HCT116 (cell line): ENCODE measurements at regions not wholly inside any gene's neighbourhood (a gene's known extent, or its start where the extent isn't known, plus 50 kb on each side); places are given as distances from the start of the nearest gene placed in this dataset.

ENCODE experiments used
- ATAC-seq: fragments of 200-7000 bp; cut with Tn5 transposase; 2 replicates; pipeline ENCODE4 v1.9.1; 2020; ENCODE audit warnings: mild to moderate bottlenecking, moderate library complexity
- BruUV-seq: library from RNA; stranded (reverse); fragments of 400-500 nt; replicated peaks from 2 replicates; lab custom pipeline; 2021; lab: Mats Ljungman, UMichigan
- CTCF ChIA-PET: fragments of 300-600 bp; sonication (Branson Sonifier 250); formaldehyde crosslinking; loops from one replicate; lab custom pipeline; 2021; ENCODE audit warnings: antibody characterized with exemption; lab: Charles Lee
- POLR2A ChIA-PET: fragments of 300-600, 350-600 bp; sonication (Branson Sonifier 250); formaldehyde crosslinking; loops from one replicate; lab custom pipeline; 2021; ENCODE audit warnings: antibody characterized with exemption; lab: Charles Lee
- RAD21 ChIA-PET, 2 experiments: fragments of 300-600 bp; sonication (Branson Sonifier 250); formaldehyde crosslinking; loops; one replicate each; lab custom pipeline; 2023; ENCODE audit warnings: low total read pairs in 2 of 2; ENCODE audit not compliant: uncharacterized antibody in 2 of 2, unreplicated experiment in 2 of 2, low non-redundant PET in 1 of 2; lab: Charles Lee
- DNase-seq: peaks from one replicate; pipeline ENCODE4 v3.0.0-alpha.2; 2010; ENCODE audit warnings: low read depth, low spot score
- H2AFZ ChIP-seq: fragments of 200-600 bp; shearing (Covaris generic), sonication (generic); 2 replicates; pipeline ENCODE4 v1.6.1; 2017; ENCODE audit warnings: low read depth, mixed run types, mixed read lengths, antibody characterized with exemption, low read length; ENCODE audit not compliant: poor library complexity, severe bottlenecking
- H3K27ac ChIP-seq: 2 replicates; pipeline ENCODE4 v1.5.1; 2012; ENCODE audit warnings: low read depth, low read length
- H3K27me3 ChIP-seq: fragments of 200-600 bp; sonication (generic); 2 replicates; pipeline ENCODE4 v1.6.1; 2016; ENCODE audit warnings: mixed run types, low read length, mixed read lengths; ENCODE audit not compliant: insufficient read depth
- H3K36me3 ChIP-seq, 2 experiments: fragments of 200-500 bp in 1 of 2; fragments of 200-600 bp in 1 of 2; sonication (Bioruptor generic) in 1 of 2; sonication (generic) in 1 of 2; 2 replicates each; pipeline versions ENCODE4 v1.5.1 to v1.6.1; 2014 to 2016; ENCODE audit warnings: low read length in 2 of 2, inconsistent platforms in 1 of 2, mixed read lengths in 1 of 2, mixed run types in 1 of 2; ENCODE audit not compliant: insufficient read depth in 2 of 2, control insufficient read depth in 1 of 2
- H3K4me1 ChIP-seq, 2 experiments: fragments of 200-600 bp in 1 of 2; sonication (generic) in 1 of 2; 2 replicates each; pipeline versions ENCODE4 v1.5.1 to v1.6.1; 2012 to 2017; ENCODE audit warnings: low read length in 2 of 2, inconsistent platforms in 1 of 2, mild to moderate bottlenecking in 1 of 2, mixed read lengths in 1 of 2, mixed run types in 1 of 2, moderate library complexity in 1 of 2; ENCODE audit not compliant: insufficient read depth in 2 of 2, control insufficient read depth in 1 of 2
- H3K4me2 ChIP-seq: fragments of 200-600 bp; sonication (generic); 2 replicates; pipeline ENCODE4 v1.6.1; 2017; ENCODE audit warnings: mixed run types, low read length, mixed read lengths
- H3K4me3 ChIP-seq, 2 experiments: fragments of 200-600 bp in 1 of 2; sonication (generic) in 1 of 2; replicated peaks in 1 of 2; 2 replicates each; pipeline ENCODE4 v1.5.1; 2011 to 2016; ENCODE audit warnings: low read length in 2 of 2, control low read depth in 1 of 2, low read depth in 1 of 2, mild to moderate bottlenecking in 1 of 2, mixed read lengths in 1 of 2, mixed run types in 1 of 2
- H3K79me2 ChIP-seq: fragments of 200-600 bp; sonication (generic); 2 replicates; pipeline ENCODE4 v1.6.1; 2017; ENCODE audit warnings: mild to moderate bottlenecking, mixed run types, low read length, moderate library complexity, mixed read lengths; ENCODE audit not compliant: insufficient read depth
- H3K9ac ChIP-seq: fragments of 200-600 bp; sonication (generic); 2 replicates; pipeline ENCODE4 v1.6.1; 2016; ENCODE audit warnings: low read length, mixed read lengths
- H3K9me2 ChIP-seq: fragments of 200-600 bp; sonication (generic), shearing (Covaris generic); 2 replicates; pipeline ENCODE4 v1.6.1; 2017; ENCODE audit warnings: mixed run types, mild to moderate bottlenecking, moderate library complexity; ENCODE audit not compliant: insufficient read depth
- H3K9me3 ChIP-seq, 2 experiments: fragments of 200-500 bp in 1 of 2; fragments of 200-600 bp in 1 of 2; sonication (Bioruptor generic) in 1 of 2; sonication (generic) in 1 of 2; 2 replicates each; pipeline ENCODE4 v1.6.1; 2014 to 2017; ENCODE audit warnings: low read length in 2 of 2, mixed read lengths in 2 of 2, inconsistent platforms in 1 of 2, low read depth in 1 of 2, mild to moderate bottlenecking in 1 of 2, mixed run types in 1 of 2, moderate library complexity in 1 of 2; ENCODE audit not compliant: control insufficient read depth in 1 of 2, insufficient read depth in 1 of 2
- H4K20me1 ChIP-seq: fragments of 200-600 bp; sonication (generic), shearing (Covaris generic); 2 replicates; pipeline ENCODE4 v1.6.1; 2017; ENCODE audit warnings: mixed run types, mild to moderate bottlenecking, moderate library complexity; ENCODE audit not compliant: insufficient read depth
- EZH2 ChIP-seq: fragments of 200-600 bp; sonication (generic); IDR thresholded peaks from 2 replicates; pipeline ENCODE4 v1.6.1; 2017; ENCODE audit warnings: antibody characterized with exemption, mixed run types
- EZH2phosphoT487 ChIP-seq: fragments of 200-600 bp; IDR thresholded peaks from 2 replicates; pipeline ENCODE4 v1.6.1; 2018; ENCODE audit warnings: antibody characterized with exemption, borderline replicate concordance
- FOSL1 ChIP-seq: IDR thresholded peaks from 2 replicates; pipeline ENCODE4 v1.6.1; 2012; ENCODE audit warnings: low read depth
- JUND ChIP-seq: IDR thresholded peaks from 2 replicates; pipeline ENCODE4 v1.6.1; 2012
- MAX ChIP-seq: IDR thresholded peaks from 2 replicates; pipeline ENCODE4 v1.6.1; 2012
- POLR2A ChIP-seq: IDR thresholded peaks from 2 replicates; pipeline ENCODE4 v1.7.0; 2011; ENCODE audit warnings: borderline replicate concordance; ENCODE audit not compliant: insufficient read depth, insufficient read length; ENCODE audit errors: extremely low read depth
- RAD21 ChIP-seq: IDR thresholded peaks from 2 replicates; pipeline ENCODE4 v1.6.1; 2012; ENCODE audit warnings: low read depth, mild to moderate bottlenecking
- SIN3A ChIP-seq: IDR thresholded peaks from 2 replicates; pipeline ENCODE4 v1.6.1; 2012; ENCODE audit warnings: low read depth
- SRF ChIP-seq: IDR thresholded peaks from 2 replicates; pipeline ENCODE4 v1.6.1; 2012; ENCODE audit warnings: low read depth
- TCF7L2 ChIP-seq: IDR thresholded peaks from 2 replicates; pipeline ENCODE4 v1.7.0; 2011; ENCODE audit warnings: borderline replicate concordance, inconsistent platforms; ENCODE audit not compliant: insufficient read depth, insufficient read length; ENCODE audit errors: extremely low read depth
- YY1 ChIP-seq: IDR thresholded peaks from 2 replicates; pipeline ENCODE4 v1.6.1; 2011; ENCODE audit warnings: low read length, low read depth, moderate library complexity, mild to moderate bottlenecking; ENCODE audit not compliant: insufficient replicate concordance; ENCODE audit errors: extremely low read depth
- ZBTB33 ChIP-seq: IDR thresholded peaks from 2 replicates; pipeline ENCODE4 v1.6.1; 2011; ENCODE audit warnings: mild to moderate bottlenecking, low read length, moderate library complexity; ENCODE audit not compliant: insufficient replicate concordance; ENCODE audit errors: extremely low read depth
- ZFX ChIP-seq: fragments of 450-650 bp; IDR thresholded peaks from 2 replicates; pipeline ENCODE4 v1.6.1; 2017
- ZNF274 ChIP-seq: fragments of 200-500 bp; sonication (Bioruptor generic); IDR thresholded peaks from 2 replicates; pipeline ENCODE4 v1.6.1; 2014; ENCODE audit warnings: mild to moderate bottlenecking, low read depth, low read length, inconsistent platforms
- intact Hi-C: fragments of 100-400 bp; cut with micrococcal nuclease; formaldehyde crosslinking; loops from 2 replicates; pipeline ENCODE4 v1.10.0; 2022

- RAD21 ChIA-PET: no interaction called here
- POLR2A ChIA-PET: no interaction called here
Measured at GRCh38 chr16:17641990-17642389, 171.2 kb upstream of the XYLT1 start.

GRCh38 chr16:17638134-17638533, 167.4 kb upstream of the XYLT1 start:
- intact Hi-C loops: no loop called here
- Histone ChIP-seq H3K4me2 (no peak overlapping the region), H3K36me3 (no peaks in the 10 kb centered on the region), H3K9me2 (no peaks in the 10 kb centered on the region), H2AFZ (no peak overlapping the region), H3K27me3 (peaks cover 18% of the 10 kb centered on the region), H3K4me3 (no peak overlapping the region), H4K20me1 (no peaks in the 10 kb centered on the region), H3K4me1 (no peaks in the 10 kb centered on the region), H3K9ac (no peak overlapping the region), H3K27ac (no peak overlapping the region), H3K9me3 (no peaks in the 10 kb centered on the region)
- ATAC-seq (no peak), DNase-seq (no peak)
- BruUV-seq: no TSS peak
- ChIA-PET POLR2A (no interaction called here), CTCF (no interaction called here), RAD21 (no interaction called here)
- TF ChIP-seq JUND (no peak), SIN3A (no peak), FOSL1 (no peak), RAD21 (no peak), SRF (no peak), ZBTB33 (no peak), POLR2A (no peak), MAX (no peak), YY1 (no peak), EZH2 (no peak), TCF7L2 (no peak), ZNF274 (no peak), ZFX (no peak), EZH2phosphoT487 (no peak)
- TF ChIP-seq, all 23 proteins: peak for 0
- no peaks in the 10 kb centered on the region for H3K79me2 ChIP-seq

More at GRCh38 chr16:17641990-17642389, 171.2 kb upstream of the XYLT1 start:
- no peak for DNase-seq
- Histone ChIP-seq H3K36me3 (no peaks in the 10 kb centered on the region), H3K4me1 (no peaks in the 10 kb centered on the region), H3K9ac (no peak overlapping the region), H3K27ac (no peak overlapping the region)
- BruUV-seq: no TSS peak
- CTCF ChIA-PET: interaction anchor here (1.2 kb wide), 1 partner anchor 63 kb away, joined by 3 read pairs; no protein-coding TSS in a partner anchor
- TF ChIP-seq YY1: no peak
- TF ChIP-seq, all 23 proteins: peak for 0
- no peak overlapping the region for H3K4me3 ChIP-seq
- H3K27me3 ChIP-seq: 0 out of 2 replicates have a peak, but pooled peaks cover 3% of the 10 kb centered on the region
- no peaks in the 10 kb centered on the region for H4K20me1 ChIP-seq
- H3K4me2 ChIP-seq: no peak overlapping the region
- H2AFZ ChIP-seq: no peak overlapping the region
- no peaks in the 10 kb centered on the region for H3K9me3 ChIP-seq
- no peaks in the 10 kb centered on the region for H3K9me2 ChIP-seq
- intact Hi-C loops: no loop called here
- H3K79me2 ChIP-seq: no peaks in the 10 kb centered on the region
- no peak for ATAC-seq
